MM.1S (cell line): ENCODE measurements at regions not wholly inside any gene's neighbourhood (a gene's known extent, or its start where the extent isn't known, plus 50 kb on each side); places are given as distances from the start of the nearest gene placed in this dataset.
"Not testable (repeated sequence)": the region's sequence is repeated elsewhere in the genome, so short reads cannot be mapped to it uniquely, and the experiment has no call there.

Experiments
- DNase-seq: peaks from one replicate; pipeline ENCODE4 v3.0.0-alpha.2; 2015
- H2AFZ ChIP-seq: fragments of 300-600 bp; sonication (generic); 2 replicates; pipeline ENCODE4 v1.6.0; 2016; ENCODE audit warnings: antibody characterized with exemption, low read length
- H3F3A ChIP-seq: fragments of 300-600 bp; sonication (generic); 2 replicates; pipeline ENCODE4 v1.6.1; 2016; ENCODE audit warnings: mild to moderate bottlenecking, antibody characterized with exemption, low read length, moderate library complexity, mixed read lengths; ENCODE audit not compliant: insufficient read depth
- H3K27ac ChIP-seq: fragments of 300-600 bp; sonication (generic); 2 replicates; pipeline ENCODE4 v1.5.1; 2016; ENCODE audit warnings: mild to moderate bottlenecking, low read length
- H3K27me3 ChIP-seq: fragments of 300-600 bp; sonication (generic); replicated peaks from 2 replicates; pipeline ENCODE4 v1.6.0; 2016; ENCODE audit warnings: low read length; ENCODE audit not compliant: insufficient read depth
- H3K36me3 ChIP-seq: fragments of 300-600 bp; sonication (generic); replicated peaks from 2 replicates; pipeline ENCODE4 v1.6.1; 2016; ENCODE audit warnings: mild to moderate bottlenecking, low read length, mixed read lengths; ENCODE audit not compliant: insufficient read depth
- H3K4me1 ChIP-seq: fragments of 300-600 bp; sonication (generic); 2 replicates; pipeline ENCODE4 v1.6.1; 2016; ENCODE audit warnings: low read length, mixed read lengths
- H3K4me2 ChIP-seq: fragments of 300-600 bp; sonication (generic); 2 replicates; pipeline ENCODE4 v1.6.0; 2016; ENCODE audit warnings: low read depth, low read length
- H3K4me3 ChIP-seq: fragments of 300-600 bp; sonication (generic); 2 replicates; pipeline ENCODE4 v1.5.1; 2016; ENCODE audit warnings: low read length, mixed read lengths
- H3K79me2 ChIP-seq: fragments of 300-600 bp; sonication (generic); 2 replicates; pipeline ENCODE4 v1.6.1; 2016; ENCODE audit warnings: mixed run types, low read length, mixed read lengths
- H3K9ac ChIP-seq: fragments of 300-600 bp; sonication (generic); 2 replicates; pipeline ENCODE4 v1.6.1; 2016; ENCODE audit warnings: low read length, mixed read lengths
- H3K9me2 ChIP-seq: fragments of 300-600 bp; sonication (generic); replicated peaks from 2 replicates; pipeline ENCODE4 v1.6.1; 2016; ENCODE audit warnings: mild to moderate bottlenecking, low read length, mixed read lengths; ENCODE audit not compliant: insufficient read depth
- H3K9me3 ChIP-seq: fragments of 300-600 bp; sonication (generic); replicated peaks from 2 replicates; pipeline ENCODE4 v1.6.1; 2016; ENCODE audit warnings: mild to moderate bottlenecking, low read length, mixed read lengths; ENCODE audit not compliant: insufficient read depth
- H4K20me1 ChIP-seq: fragments of 300-600 bp; sonication (generic); 2 replicates; pipeline ENCODE4 v1.6.1; 2016; ENCODE audit warnings: mild to moderate bottlenecking, low read length, moderate library complexity, mixed read lengths; ENCODE audit not compliant: insufficient read depth

DNA sequence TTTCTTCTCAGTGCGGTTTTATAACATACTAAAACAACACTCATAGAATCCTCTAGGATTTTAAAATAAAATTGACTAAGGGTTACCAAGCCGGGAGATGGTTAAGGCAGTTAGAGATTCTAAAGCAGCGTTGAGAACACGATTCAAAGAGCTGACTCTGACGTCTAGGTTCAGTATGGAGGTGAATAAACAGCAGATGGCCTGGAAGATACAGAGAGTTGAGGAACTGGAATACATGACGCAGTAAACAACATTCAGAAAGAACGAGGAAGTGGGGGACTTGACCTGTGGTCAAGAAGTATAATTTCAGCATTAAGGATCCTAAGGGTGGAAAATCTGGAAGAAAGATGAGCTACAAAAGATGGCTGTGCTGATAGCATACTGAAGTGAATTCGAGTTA lies 68.4 kb upstream of the NBPF26 start:
- not testable (repeated sequence) for H3K79me2 ChIP-seq, H4K20me1 ChIP-seq, H3K9me3 ChIP-seq, H3K4me1 ChIP-seq, H3K9me2 ChIP-seq, DNase-seq, H3K4me2 ChIP-seq, H3K27me3 ChIP-seq, H3K36me3 ChIP-seq, H3K4me3 ChIP-seq, H3K9ac ChIP-seq, H3F3A ChIP-seq, H3K27ac ChIP-seq, H2AFZ ChIP-seq

DNA sequence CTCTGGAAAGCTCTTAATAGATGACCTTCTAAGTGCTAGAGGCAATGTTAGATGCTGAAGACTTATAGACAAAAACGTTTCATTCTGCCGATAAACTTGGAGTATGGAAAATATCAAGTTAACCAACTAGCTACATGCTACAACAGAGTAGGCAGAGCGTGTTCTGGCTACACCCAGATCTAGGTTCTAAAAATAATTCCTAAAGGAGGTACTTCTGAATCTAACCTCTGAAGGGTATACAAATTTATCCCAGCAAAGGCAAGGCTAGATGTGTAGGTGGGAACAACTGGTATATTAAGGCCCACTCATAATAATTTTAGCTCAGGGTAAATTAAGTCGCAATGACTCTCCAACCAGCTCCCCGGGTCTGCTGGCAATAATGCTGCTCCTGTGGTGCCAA lies 67.6 kb upstream of the NBPF26 start:
- not testable (repeated sequence) for H3K9me2 ChIP-seq, H3K27ac ChIP-seq, H3K9me3 ChIP-seq

GRCh38 chr1:120657804-120658203 lies 65.9 kb upstream of the NBPF26 start:
- not testable (repeated sequence) for H3K4me1 ChIP-seq, H3K4me2 ChIP-seq, H3K79me2 ChIP-seq, H3K27ac ChIP-seq, H3K27me3 ChIP-seq, H4K20me1 ChIP-seq, H3K36me3 ChIP-seq, H2AFZ ChIP-seq, H3F3A ChIP-seq, H3K4me3 ChIP-seq, H3K9ac ChIP-seq, H3K9me2 ChIP-seq, H3K9me3 ChIP-seq, DNase-seq

More for the DNA sequence above, 67.6 kb upstream of the NBPF26 start:
- H3K4me1 ChIP-seq, H3F3A ChIP-seq, DNase-seq, H4K20me1 ChIP-seq, H3K4me2 ChIP-seq, H3K36me3 ChIP-seq, H2AFZ ChIP-seq, H3K79me2 ChIP-seq, H3K27me3 ChIP-seq, H3K9ac ChIP-seq, H3K4me3 ChIP-seq: not testable (repeated sequence)

- H3K9ac ChIP-seq, H3K27me3 ChIP-seq, H3F3A ChIP-seq, H3K9me3 ChIP-seq, DNase-seq, H2AFZ ChIP-seq, H3K4me1 ChIP-seq, H3K27ac ChIP-seq, H3K4me2 ChIP-seq, H3K36me3 ChIP-seq, H3K9me2 ChIP-seq, H3K79me2 ChIP-seq, H3K4me3 ChIP-seq, H4K20me1 ChIP-seq: not testable (repeated sequence)
Observed at GRCh38 chr1:120658622-120659021, 65.1 kb upstream of the NBPF26 start.

DNA sequence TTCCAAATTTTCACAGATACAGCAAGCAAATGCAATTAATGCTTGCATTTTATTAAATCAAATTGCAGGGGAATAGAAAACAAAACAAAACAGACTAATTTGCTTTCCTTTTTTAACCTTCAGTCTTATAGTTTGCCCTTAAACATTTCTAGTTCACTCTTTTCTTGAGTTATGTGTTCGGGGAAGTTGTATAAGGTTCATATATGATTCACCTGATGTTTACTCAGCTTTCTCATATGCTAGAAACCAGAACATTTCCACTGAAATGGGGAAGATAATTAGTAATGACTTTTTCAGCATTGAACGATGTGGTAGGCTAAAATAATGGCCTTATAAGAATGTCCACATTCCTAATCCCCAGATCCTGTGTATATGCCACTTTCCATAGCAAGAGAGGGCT lies 64.6 kb upstream of the NBPF26 start:
- H3K79me2 ChIP-seq, H3K36me3 ChIP-seq, H3K9me2 ChIP-seq, H3K9me3 ChIP-seq, H2AFZ ChIP-seq, H3K4me2 ChIP-seq, H3K27me3 ChIP-seq, H3K4me3 ChIP-seq, H3K4me1 ChIP-seq, DNase-seq, H3K27ac ChIP-seq, H3F3A ChIP-seq, H4K20me1 ChIP-seq, H3K9ac ChIP-seq: not testable (repeated sequence)

GRCh38 chr1:120664376-120665249 lies 59.1 kb upstream of the NBPF26 start:
- H3K27ac ChIP-seq, H3F3A ChIP-seq, H3K79me2 ChIP-seq, H3K4me2 ChIP-seq, H3K9ac ChIP-seq, H3K4me1 ChIP-seq, H4K20me1 ChIP-seq, H3K4me3 ChIP-seq, H3K9me3 ChIP-seq, H3K36me3 ChIP-seq, H3K27me3 ChIP-seq, DNase-seq, H2AFZ ChIP-seq, H3K9me2 ChIP-seq: not testable (repeated sequence)

- not testable (repeated sequence) for H3F3A ChIP-seq
Observed at GRCh38 chr1:120665250-120665577, 58.5 kb upstream of the NBPF26 start.

GRCh38 chr1:120668187-120668586 lies 55.6 kb upstream of the NBPF26 start:
- not testable (repeated sequence) for H3K4me3 ChIP-seq, H3K4me2 ChIP-seq, H3K4me1 ChIP-seq, H3K36me3 ChIP-seq, H3K27me3 ChIP-seq, H3K9me3 ChIP-seq, H3K79me2 ChIP-seq, H3F3A ChIP-seq, H3K9me2 ChIP-seq, DNase-seq, H2AFZ ChIP-seq, H4K20me1 ChIP-seq, H3K9ac ChIP-seq, H3K27ac ChIP-seq

More at GRCh38 chr1:120665250-120665577, 58.5 kb upstream of the NBPF26 start:
- H3K4me1 ChIP-seq, H3K9ac ChIP-seq, H3K4me3 ChIP-seq, H3K36me3 ChIP-seq, H3K4me2 ChIP-seq, H3K27me3 ChIP-seq, H3K79me2 ChIP-seq, DNase-seq, H4K20me1 ChIP-seq, H3K9me2 ChIP-seq, H3K27ac ChIP-seq, H2AFZ ChIP-seq, H3K9me3 ChIP-seq: not testable (repeated sequence)
